ENCODE measurements at regions not wholly inside any gene's neighbourhood (a gene's known extent, or its start where the extent isn't known, plus 50 kb on each side); places are given as distances from the start of the nearest gene placed in this dataset.
"Not testable (repeated sequence)": the region's sequence is repeated elsewhere in the genome, so short reads cannot be mapped to it uniquely, and the experiment has no call there.

DNA sequence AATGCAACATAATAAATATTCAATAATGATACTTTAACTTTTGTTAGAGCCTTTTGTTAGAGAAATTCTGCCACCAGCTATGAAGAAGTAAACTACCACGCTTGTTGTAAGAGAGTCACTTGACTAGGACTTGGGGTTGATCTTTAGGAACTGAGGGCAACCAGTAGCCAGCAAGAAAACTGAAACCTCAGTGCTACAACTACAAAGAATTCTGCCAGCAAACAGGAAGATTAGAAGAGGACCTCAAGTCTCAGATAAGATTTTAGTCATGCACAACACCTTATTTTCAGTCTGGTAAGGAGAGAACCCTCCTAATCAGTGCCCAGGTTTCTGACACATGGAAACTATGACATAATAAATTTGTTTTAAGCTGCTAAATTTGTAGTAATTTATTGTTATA is 498.3 kb upstream of the STEAP1 start:
- no peak overlapping the region for H3K9ac ChIP-seq
- H3K4me2 ChIP-seq, result no peak overlapping the region
- H4K20me1 ChIP-seq, result no peaks in the 10 kb centered on the region
- H3K27me3 ChIP-seq, result no peaks in the 10 kb centered on the region
- no peaks in the 10 kb centered on the region for H3K36me3 ChIP-seq
- no peak overlapping the region for H3K27ac ChIP-seq
- H3K4me3 ChIP-seq, result no peak overlapping the region
- no peaks in the 10 kb centered on the region for H3K9me3 ChIP-seq (replicated peaks in 1 of 11)
- H3K4me1 ChIP-seq, result no peaks in the 10 kb centered on the region
- TF ChIP-seq Cebpa-rat (IDR thresholded peaks at IDR 0.05), result no peak

DNA sequence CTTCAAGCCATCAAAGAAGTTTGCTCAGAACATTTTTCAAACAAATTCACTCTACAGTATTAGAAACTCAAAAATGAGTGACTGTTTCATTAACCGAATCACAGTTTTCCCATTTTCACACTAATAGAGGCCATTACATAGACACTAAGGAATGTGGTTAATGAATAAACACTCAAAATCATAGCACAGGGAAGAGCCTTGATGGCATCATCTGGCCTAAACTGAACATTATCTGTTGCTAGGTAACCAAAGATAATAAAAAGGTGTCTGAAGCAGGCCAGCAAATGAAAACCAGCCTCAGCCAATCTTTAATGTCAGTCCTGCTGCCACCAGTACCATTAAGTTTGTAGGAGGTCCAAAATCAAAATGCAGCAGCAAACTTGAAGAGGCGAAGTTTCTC is 492.4 kb upstream of the STEAP1 start:
- H3K9ac ChIP-seq, result no peak overlapping the region
- H3K36me3 ChIP-seq, result no peaks in the 10 kb centered on the region
- no peak for TF ChIP-seq Cebpa-rat (IDR thresholded peaks at IDR 0.05)
- no peaks in the 10 kb centered on the region for H3K27me3 ChIP-seq
- H3K4me3 ChIP-seq, result no peak overlapping the region
- H3K27ac ChIP-seq, result no peak overlapping the region
- H3K4me1 ChIP-seq, result no peaks in the 10 kb centered on the region
- no peaks in the 10 kb centered on the region for H3K9me3 ChIP-seq (replicated peaks in 1 of 11)
- no peaks in the 10 kb centered on the region for H4K20me1 ChIP-seq
- no peak overlapping the region for H3K4me2 ChIP-seq

GRCh38 chr7:89666136-89666835 is 488.0 kb upstream of the STEAP1 start:
- Histone ChIP-seq H3K4me1 (no peaks in the 10 kb centered on the region), H3K4me3 (no peak overlapping the region), H3K9ac (no peak overlapping the region), H3K27me3 (no peaks in the 10 kb centered on the region), H4K20me1 (no peaks in the 10 kb centered on the region), H3K9me3 (replicated peaks in 1 of 11) (no peaks in the 10 kb centered on the region), H3K36me3 (no peaks in the 10 kb centered on the region), H3K4me2 (no peak overlapping the region), H3K27ac (no peak overlapping the region)
- no peak for TF ChIP-seq Cebpa-rat (IDR thresholded peaks at IDR 0.05)

DNA sequence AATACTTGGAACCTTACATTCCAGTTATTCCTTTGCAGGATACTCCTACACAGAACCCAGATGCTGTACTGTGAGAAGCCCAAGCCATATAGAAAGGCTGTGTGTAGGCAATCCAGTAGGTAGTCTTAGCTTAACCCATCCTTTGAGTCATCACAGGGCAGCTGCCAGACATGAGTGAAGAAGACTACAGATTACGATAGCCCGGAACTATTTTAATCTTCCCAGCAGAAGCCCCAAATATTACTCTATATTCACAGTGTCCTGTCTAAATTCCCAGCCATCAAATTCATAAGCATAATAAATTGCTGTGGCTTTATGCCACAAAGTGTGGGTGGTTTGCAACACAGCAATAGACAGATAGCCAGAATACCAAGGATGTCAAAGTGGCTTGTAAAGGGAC is 474.1 kb upstream of the STEAP1 start:
- no peaks in the 10 kb centered on the region for H3K27me3 ChIP-seq

GRCh38 chr7:89681448-89681847 is 472.8 kb upstream of the STEAP1 start:
- no peak for TF ChIP-seq Cebpa-rat (IDR thresholded peaks at IDR 0.05)
- no peak overlapping the region for H3K27ac ChIP-seq
- no peaks in the 10 kb centered on the region for H4K20me1 ChIP-seq
- no peak overlapping the region for H3K4me3 ChIP-seq
- no peaks in the 10 kb centered on the region for H3K4me1 ChIP-seq
- no peaks in the 10 kb centered on the region for H3K27me3 ChIP-seq
- no peak overlapping the region for H3K9ac ChIP-seq
- H3K9me3 ChIP-seq (replicated peaks in 1 of 11), result no peaks in the 10 kb centered on the region
- H3K4me2 ChIP-seq, result no peak overlapping the region
- H3K36me3 ChIP-seq, result no peaks in the 10 kb centered on the region

More for the DNA sequence above, 474.1 kb upstream of the STEAP1 start:
- Histone ChIP-seq H3K36me3 (no peaks in the 10 kb centered on the region), H3K9ac (no peak overlapping the region), H3K4me3 (no peak overlapping the region), H3K4me2 (no peak overlapping the region), H3K27ac (no peak overlapping the region), H4K20me1 (no peaks in the 10 kb centered on the region), H3K4me1 (no peaks in the 10 kb centered on the region), H3K9me3 (replicated peaks in 1 of 11) (0 out of 22 replicates have a peak, but pooled peaks cover 0 to 3% (median 0%) of the 10 kb centered on the region in 11 experiments)
- TF ChIP-seq Cebpa-rat (IDR thresholded peaks at IDR 0.05), result no peak

- no peak for TF ChIP-seq Cebpa-rat (IDR thresholded peaks at IDR 0.05)
- Histone ChIP-seq H3K9me3 (replicated peaks in 1 of 11) (no peaks in the 10 kb centered on the region), H3K4me3 (no peak overlapping the region), H3K9ac (no peak overlapping the region), H4K20me1 (no peaks in the 10 kb centered on the region), H3K36me3 (no peaks in the 10 kb centered on the region), H3K4me1 (no peaks in the 10 kb centered on the region), H3K27me3 (no peaks in the 10 kb centered on the region), H3K27ac (no peak overlapping the region), H3K4me2 (no peak overlapping the region)
These were observed 469.0 kb upstream of the STEAP1 start for GRCh38 chr7:89685287-89685686.

GRCh38 chr7:89687211-89687610 is 467.1 kb upstream of the STEAP1 start:
- Histone ChIP-seq H3K27ac (no peak overlapping the region), H3K4me2 (no peak overlapping the region), H3K27me3 (no peaks in the 10 kb centered on the region), H3K36me3 (no peaks in the 10 kb centered on the region), H3K9me3 (replicated peaks in 1 of 11) (no peaks in the 10 kb centered on the region), H3K4me1 (no peaks in the 10 kb centered on the region), H3K4me3 (no peak overlapping the region), H3K9ac (no peak overlapping the region), H4K20me1 (no peaks in the 10 kb centered on the region)
- TF ChIP-seq Cebpa-rat (IDR thresholded peaks at IDR 0.05), result no peak

DNA sequence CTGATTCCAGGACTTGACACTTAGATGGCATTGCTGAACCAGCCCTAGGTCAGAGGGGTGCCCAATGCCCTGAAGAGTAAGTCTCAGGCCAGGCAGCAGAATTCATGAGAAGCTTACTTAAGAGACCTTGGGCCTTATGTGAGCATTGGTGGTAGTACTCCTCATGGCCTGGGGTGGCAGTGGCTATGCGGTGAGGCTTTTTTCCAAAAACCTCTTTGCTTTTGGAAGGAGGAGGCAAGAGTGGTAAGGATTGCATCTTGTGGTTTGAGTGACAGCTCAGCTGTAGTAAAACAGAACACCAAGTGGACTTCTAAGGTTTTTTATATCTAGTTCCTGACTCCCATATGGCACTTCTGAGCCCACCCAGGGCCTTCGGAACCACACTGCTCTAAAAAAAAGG is 459.0 kb upstream of the STEAP1 start:
- H3K36me3 ChIP-seq, result no peaks in the 10 kb centered on the region
- H4K20me1 ChIP-seq, result no peaks in the 10 kb centered on the region
- no peak overlapping the region for H3K4me2 ChIP-seq
- TF ChIP-seq Cebpa-rat (IDR thresholded peaks at IDR 0.05), result no peak
- no peak overlapping the region for H3K4me3 ChIP-seq
- peaks cover 0 to 12% (median 0%) of the 10 kb centered on the region in 11 experiments; a peak in 5 of 22 replicates for H3K9me3 ChIP-seq (replicated peaks in 1 of 11)
- no peaks in the 10 kb centered on the region for H3K27me3 ChIP-seq
- H3K27ac ChIP-seq, result no peak overlapping the region
- H3K9ac ChIP-seq, result no peak overlapping the region
- no peaks in the 10 kb centered on the region for H3K4me1 ChIP-seq

DNA sequence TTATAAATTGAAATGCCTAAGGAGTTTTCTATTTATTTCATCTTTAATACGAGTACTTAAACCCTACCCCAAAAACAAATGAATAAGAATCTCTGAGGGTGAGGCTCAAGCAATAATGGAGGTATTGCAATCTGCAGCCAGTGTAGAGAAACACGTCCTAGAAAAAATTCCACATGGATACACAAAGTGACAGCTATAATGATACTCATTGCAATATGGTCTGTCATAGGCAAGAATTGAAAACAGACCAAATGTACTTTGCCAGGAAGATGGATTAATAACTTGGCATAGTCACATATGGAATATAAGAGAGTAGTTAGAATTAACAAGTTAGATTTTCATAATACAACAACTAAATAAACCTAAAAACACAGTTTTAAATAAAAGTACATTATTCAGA is 440.1 kb upstream of the STEAP1 start:
- Histone ChIP-seq H3K4me1 (no peaks in the 10 kb centered on the region), H3K27ac (no peak overlapping the region), H3K9me3 (replicated peaks in 1 of 11) (no peaks in the 10 kb centered on the region), H3K4me3 (no peak overlapping the region), H3K4me2 (no peak overlapping the region), H3K36me3 (no peaks in the 10 kb centered on the region), H3K27me3 (no peaks in the 10 kb centered on the region), H3K9ac (no peak overlapping the region), H4K20me1 (no peaks in the 10 kb centered on the region)
- no peak for TF ChIP-seq Cebpa-rat (IDR thresholded peaks at IDR 0.05)

DNA sequence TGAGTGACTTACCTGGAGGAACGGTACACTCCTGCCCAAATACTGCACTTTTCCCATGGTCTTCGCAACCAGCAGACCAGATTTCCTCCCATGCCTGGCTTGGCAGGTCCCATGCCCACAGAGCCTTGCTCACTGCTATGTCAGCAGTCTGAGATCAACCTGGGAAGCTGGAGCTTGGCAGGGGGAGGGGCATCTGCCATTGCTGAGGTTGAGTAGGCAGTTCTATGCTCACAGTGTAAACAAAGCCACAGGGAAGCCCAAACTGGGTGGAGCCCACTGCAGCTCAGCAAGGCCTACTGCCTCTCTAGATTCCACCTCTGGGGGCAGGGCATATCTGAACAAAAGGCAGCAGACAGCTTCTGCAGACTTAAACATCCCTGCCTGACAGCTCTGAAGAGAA is 435.3 kb upstream of the STEAP1 start:
- not testable (repeated sequence) for H4K20me1 ChIP-seq; H3K9ac ChIP-seq; H3K27ac ChIP-seq; H3K36me3 ChIP-seq; H3K4me3 ChIP-seq; H3K27me3 ChIP-seq; H3K9me3 ChIP-seq (replicated peaks in 1 of 11); H3K4me2 ChIP-seq; H3K4me1 ChIP-seq

All from BLaER1 treated with 17β-estradiol and CSF1 and Interleukin-3, amounts not matched to agents 10 nM and 100 nM (cell line).